Sigmoid colon (tissue), 6 donors: ENCODE measurements at regions not wholly inside any gene's neighbourhood (a gene's known extent, or its start where the extent isn't known, plus 50 kb on each side); places are given as distances from the start of the nearest gene placed in this dataset.
"Not testable (repeated sequence)": the region's sequence is repeated elsewhere in the genome, so short reads cannot be mapped to it uniquely, and the experiment has no call there.

Experiments used
- DNase-seq: peaks from one replicate; pipeline ENCODE4 v3.0.0-alpha.2; 2019
- H3K27ac ChIP-seq, 4 donors: fragments of 200-600 bp; sonication (generic); one replicate each; pipeline ENCODE4 v1.5.1; 2016 to 2019; ENCODE audit warnings: mild to moderate bottlenecking in 1 of 4
- H3K27me3 ChIP-seq, 3 donors: fragments of 200-600 bp; sonication (generic); one replicate each; pipeline ENCODE4 v1.5.1; 2019; ENCODE audit warnings: mild to moderate bottlenecking in 1 of 3
- H3K36me3 ChIP-seq, 4 donors: fragments of 200-600 bp; sonication (generic); one replicate each; pipeline ENCODE4 v1.5.1; 2016 to 2019
- H3K4me1 ChIP-seq, 4 donors: fragments of 200-600 bp; sonication (generic); one replicate each; pipeline ENCODE4 v1.5.1; 2017 to 2019
- H3K4me3 ChIP-seq, 4 donors: fragments of 200-600 bp; sonication (generic); one replicate each; pipeline ENCODE4 v1.5.1; 2017 to 2019; ENCODE audit warnings: mild to moderate bottlenecking in 2 of 4, moderate library complexity in 1 of 4
- H3K9me3 ChIP-seq, 4 donors: fragments of 200-600 bp in 3 of 4; sonication (generic) in 3 of 4; one replicate each; pipeline versions ENCODE4 v1.5.1 to v1.6.1; 2013 to 2019
- CTCF ChIP-seq, 4 experiments: fragments of 450-650 bp in 3 of 4; fragments of 200-600 bp in 1 of 4; IDR thresholded peaks; one replicate each; pipeline ENCODE4 v1.5.1; 2016 to 2019; ENCODE audit warnings: antibody characterized with exemption in 4 of 4, mild to moderate bottlenecking in 3 of 4, moderate library complexity in 2 of 4
- EP300 ChIP-seq, 4 donors: sonication (generic); formaldehyde crosslinking; IDR thresholded peaks; one replicate each; pipeline ENCODE4 v1.6.1; 2017; ENCODE audit warnings: antibody characterized with exemption in 4 of 4
- POLR2A ChIP-seq, 2 donors: fragments of 450-650 bp; IDR thresholded peaks; one replicate each; pipeline ENCODE4 v1.6.1; 2016; ENCODE audit warnings: antibody characterized with exemption in 2 of 2, mild to moderate bottlenecking in 2 of 2, moderate library complexity in 2 of 2
- POLR2AphosphoS5 ChIP-seq, 4 donors: sonication (generic); formaldehyde crosslinking; IDR thresholded peaks; one replicate each; pipeline ENCODE4 v1.6.1; 2017; ENCODE audit warnings: antibody characterized with exemption in 4 of 4
- WGBS, 2 donors: extraction: QIAGEN DNeasy Blood & Tissue Kit; methylation state at CpG; one replicate each; pipeline ENCODE4 v1.1.7; 2013; 5-methylcytosine and 5-hydroxymethylcytosine counted together
- intact Hi-C: fragments of 100-400 bp; cut with DNase I; formaldehyde crosslinking; loops from one replicate; pipeline ENCODE4 v1.15.1; 2023
- donor health status: healthy with polysubstance abuse.
- donor health status: healthy.

DNA sequence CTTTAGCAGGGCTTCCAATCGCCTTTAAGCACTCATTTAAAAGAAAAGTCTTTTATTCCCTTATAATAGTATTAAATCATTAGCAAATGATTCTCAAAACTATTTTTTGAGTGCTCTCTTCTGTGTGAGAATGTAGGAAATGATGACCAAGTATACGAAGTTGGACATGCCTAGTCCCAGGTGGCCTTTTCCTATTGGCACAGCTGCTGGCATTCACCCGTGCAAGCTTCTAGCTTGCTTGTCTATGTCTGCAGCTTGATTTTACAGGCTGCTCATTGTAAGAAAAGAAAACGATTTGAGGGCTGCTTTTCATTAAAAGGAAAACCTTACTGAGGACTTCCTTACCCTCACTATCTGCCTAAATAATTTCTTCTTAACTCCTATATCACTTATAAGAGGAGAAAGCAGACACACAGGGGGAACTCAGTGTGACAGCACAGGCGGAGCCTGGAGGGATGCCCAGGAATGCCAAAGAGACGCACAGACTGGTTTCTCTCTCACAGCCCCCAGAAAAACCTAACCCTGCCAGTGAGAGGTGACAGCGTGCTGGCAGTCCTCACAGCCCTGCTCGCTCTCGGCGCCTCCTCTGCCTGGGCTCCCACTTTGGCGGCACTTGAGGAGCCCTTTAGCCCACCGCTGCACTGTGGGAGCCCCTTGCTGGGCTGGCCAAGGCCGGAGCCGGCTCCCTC lies 102.7 kb upstream of the ETV6 start:
- H3K36me3 ChIP-seq, H3K9me3 ChIP-seq, H3K27me3 ChIP-seq, intact Hi-C loops: not testable (repeated sequence)
- DNase-seq = peak; percentile 84
- TF ChIP-seq POLR2AphosphoS5 (IDR thresholded peaks at IDR 0.05) = peak in 3 of 4 donors; percentile 44 to 57 (median 51)
- Histone ChIP-seq H3K4me3 (peak overlapping the region; percentile 26 to 42 (median 36)), H3K4me1 (peaks cover 0 to 47% (median 38%) of the 10 kb centered on the region in 4 donors), H3K27ac (peak overlapping the region; percentile 56 to 74 (median 68))
- 76 to 84% methylated on average over 14 of the region's 14 CpGs for WGBS, 2 donors

- H3K4me1 ChIP-seq = peaks cover 0 to 46% (median 38%) of the 10 kb centered on the region in 4 donors
- H3K27me3 ChIP-seq, intact Hi-C loops, H3K36me3 ChIP-seq, DNase-seq, H3K9me3 ChIP-seq: not testable (repeated sequence)
- peak overlapping the region; percentile 56 to 74 (median 68) for H3K27ac ChIP-seq
- 94 to 95% methylated on average over 31 of the region's 31 CpGs for WGBS, 2 donors
- H3K4me3 ChIP-seq = peak overlapping the region; percentile 26 to 42 (median 36)
Observed at GRCh38 chr12:11547271-11547646, 102.2 kb upstream of the ETV6 start.

- no peaks in the 10 kb centered on the region for H3K9me3 ChIP-seq
- peaks cover 0 to 31% (median 23%) of the 10 kb centered on the region in 4 donors for H3K4me1 ChIP-seq
- H3K27me3 ChIP-seq = no peaks in the 10 kb centered on the region
- intact Hi-C loops = no loop called here
- no peak overlapping the region for H3K27ac ChIP-seq
- H3K4me3 ChIP-seq = no peak overlapping the region
- H3K36me3 ChIP-seq = no peaks in the 10 kb centered on the region
- DNase-seq = no peak
- 86 to 91% methylated on average over 3 of the region's 3 CpGs for WGBS, 2 donors
- TF ChIP-seq POLR2AphosphoS5 (IDR thresholded peaks at IDR 0.05) (no peak), CTCF (IDR thresholded peaks at IDR 0.05) (no peak), EP300 (IDR thresholded peaks at IDR 0.05) (no peak), POLR2A (IDR thresholded peaks at IDR 0.05) (no peak)
Observed at GRCh38 chr12:11549119-11549518, 100.4 kb upstream of the ETV6 start.

DNA sequence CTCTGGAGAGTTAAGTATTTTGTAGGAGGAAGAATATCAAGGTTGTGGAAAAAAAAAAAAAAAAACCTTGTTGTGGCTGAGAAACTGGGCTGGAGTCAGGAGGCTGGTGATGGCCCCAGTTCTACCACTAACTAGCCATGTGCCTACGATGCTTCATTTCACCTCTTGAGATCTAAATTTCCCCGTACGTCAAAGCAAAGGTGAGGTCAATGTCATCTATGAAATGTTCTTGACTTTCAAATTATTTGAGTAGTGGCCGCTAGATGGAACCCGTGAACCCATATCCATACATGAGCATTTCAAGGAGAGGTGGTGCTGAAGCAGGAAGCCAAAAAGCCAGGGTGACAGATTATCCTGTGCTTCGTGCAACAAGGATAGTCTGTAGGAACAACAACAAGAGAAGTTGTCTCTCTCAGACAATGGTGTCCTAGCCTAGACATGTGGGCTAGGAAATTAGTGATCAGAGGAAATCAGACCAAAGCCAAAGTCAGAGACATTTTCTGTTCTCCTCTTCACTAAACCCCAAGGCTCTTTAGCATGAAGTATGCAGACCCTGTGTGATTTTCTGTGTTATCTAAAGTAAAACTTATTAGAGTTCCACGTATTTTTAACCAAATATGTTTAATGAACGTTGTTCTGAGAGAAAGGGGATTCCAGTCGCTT lies 95.5 kb upstream of the ETV6 start:
- TF ChIP-seq EP300 (IDR thresholded peaks at IDR 0.05) = no peak
- peak; percentile 27 to 56 (median 51) for TF ChIP-seq CTCF (IDR thresholded peaks at IDR 0.05)
- Histone ChIP-seq H3K4me1 (peaks cover 0 to 32% (median 26%) of the 10 kb centered on the region in 4 donors), H3K9me3 (no peaks in the 10 kb centered on the region), H3K27me3 (no peaks in the 10 kb centered on the region), H3K36me3 (no peaks in the 10 kb centered on the region), H3K27ac (peak overlapping the region in 3 of 4 donors; percentile 85 to 89 (median 87)), H3K4me3 (no peak overlapping the region)
- WGBS, 2 donors = 17 to 20% methylated on average over 9 of the region's 9 CpGs
- intact Hi-C loops = loop anchor here (1.0 to 10.0 kb wide), 2 partner anchors 479 to 1161 kb away; partner anchors contain the start of gene CDKN1B
- peak; percentile 72 for DNase-seq

DNA sequence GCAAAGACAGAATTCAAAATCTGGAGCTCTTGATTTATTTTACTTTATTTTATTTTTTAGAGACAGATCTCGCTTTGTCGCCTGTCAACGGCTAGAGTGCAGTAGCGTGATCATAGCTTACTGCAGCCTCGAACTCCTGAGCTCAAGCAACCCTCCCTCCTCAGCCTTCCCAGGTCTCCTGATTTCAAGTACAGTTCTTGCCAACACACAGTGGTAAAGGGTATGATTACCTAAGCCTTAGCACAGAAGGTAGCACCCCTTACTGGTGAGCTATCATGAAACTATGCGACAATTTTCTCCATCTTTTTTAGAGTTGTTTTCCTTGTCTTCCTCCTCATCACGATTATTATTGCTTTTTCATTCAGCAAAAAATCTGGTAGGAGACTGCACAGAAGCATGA lies 94.3 kb upstream of the ETV6 start:
- no peaks in the 10 kb centered on the region for H3K9me3 ChIP-seq
- H3K4me1 ChIP-seq = peaks cover 0 to 32% (median 26%) of the 10 kb centered on the region in 4 donors
- DNase-seq = no peak
- no peaks in the 10 kb centered on the region for H3K36me3 ChIP-seq
- H3K27me3 ChIP-seq = no peaks in the 10 kb centered on the region
- H3K27ac ChIP-seq = peak overlapping the region; percentile 84 to 89 (median 86)
- intact Hi-C loops = loop anchor here (10.0 kb wide), 1 partner anchor 1160 kb away; the partner anchor contains the start of gene CDKN1B
- H3K4me3 ChIP-seq = peak overlapping the region in 3 of 4 donors; percentile 43 to 48 (median 48)
- 89 to 91% methylated on average over 7 of the region's 7 CpGs for WGBS, 2 donors
- TF ChIP-seq POLR2AphosphoS5 (IDR thresholded peaks at IDR 0.05) (no peak), CTCF (IDR thresholded peaks at IDR 0.05) (no peak), POLR2A (IDR thresholded peaks at IDR 0.05) (no peak), EP300 (IDR thresholded peaks at IDR 0.05) (no peak)
